ENCODE measurements at regions not wholly inside any gene's neighbourhood (a gene's known extent, or its start where the extent isn't known, plus 50 kb on each side); places are given as distances from the start of the nearest gene placed in this dataset.

DNA sequence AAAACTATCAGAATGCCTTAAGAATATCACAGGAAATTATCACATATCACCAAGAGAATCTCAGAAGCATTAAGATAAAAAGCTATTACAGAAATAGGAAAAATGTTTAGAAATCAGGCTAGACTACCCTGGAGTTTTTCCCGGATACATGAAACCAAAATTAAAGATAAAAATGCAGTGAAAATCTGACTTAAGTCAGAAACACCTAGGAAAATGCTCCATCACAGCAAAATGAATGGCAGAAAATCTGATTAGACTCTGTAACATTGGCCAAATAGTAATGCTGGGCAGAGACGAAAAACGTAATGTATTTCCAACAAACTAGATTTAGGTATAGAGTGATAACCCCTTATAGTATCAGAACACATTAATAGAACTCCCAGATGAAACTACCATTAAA, 1626.7 kb upstream of the C9orf72 start:
- no peak for DNase-seq
- no peak for TF ChIP-seq POLR2A (IDR thresholded peaks at IDR 0.05)
- TF ChIP-seq, protein P1, sequence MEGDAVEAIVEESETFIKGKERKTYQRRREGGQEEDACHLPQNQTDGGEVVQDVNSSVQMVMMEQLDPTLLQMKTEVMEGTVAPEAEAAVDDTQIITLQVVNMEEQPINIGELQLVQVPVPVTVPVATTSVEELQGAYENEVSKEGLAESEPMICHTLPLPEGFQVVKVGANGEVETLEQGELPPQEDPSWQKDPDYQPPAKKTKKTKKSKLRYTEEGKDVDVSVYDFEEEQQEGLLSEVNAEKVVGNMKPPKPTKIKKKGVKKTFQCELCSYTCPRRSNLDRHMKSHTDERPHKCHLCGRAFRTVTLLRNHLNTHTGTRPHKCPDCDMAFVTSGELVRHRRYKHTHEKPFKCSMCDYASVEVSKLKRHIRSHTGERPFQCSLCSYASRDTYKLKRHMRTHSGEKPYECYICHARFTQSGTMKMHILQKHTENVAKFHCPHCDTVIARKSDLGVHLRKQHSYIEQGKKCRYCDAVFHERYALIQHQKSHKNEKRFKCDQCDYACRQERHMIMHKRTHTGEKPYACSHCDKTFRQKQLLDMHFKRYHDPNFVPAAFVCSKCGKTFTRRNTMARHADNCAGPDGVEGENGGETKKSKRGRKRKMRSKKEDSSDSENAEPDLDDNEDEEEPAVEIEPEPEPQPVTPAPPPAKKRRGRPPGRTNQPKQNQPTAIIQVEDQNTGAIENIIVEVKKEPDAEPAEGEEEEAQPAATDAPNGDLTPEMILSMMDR (IDR thresholded peaks at IDR 0.05) = no peak
- Histone ChIP-seq H3K27me3 (no peaks in the 10 kb centered on the region), H3K9me3 (no peaks in the 10 kb centered on the region), H3K4me1 (peaks cover 0 to 5% of the 10 kb centered on the region in 2 donors), H3K4me3 (replicated peaks in 1 of 3) (no peak overlapping the region), H3K36me3 (no peaks in the 10 kb centered on the region), H3K27ac (no peak overlapping the region)
- intact Hi-C loops (cut with DNase I) = no loop called here
- WGBS, 2 donors = 69 to 84% methylated on average over 3 of the region's 3 CpGs

DNA sequence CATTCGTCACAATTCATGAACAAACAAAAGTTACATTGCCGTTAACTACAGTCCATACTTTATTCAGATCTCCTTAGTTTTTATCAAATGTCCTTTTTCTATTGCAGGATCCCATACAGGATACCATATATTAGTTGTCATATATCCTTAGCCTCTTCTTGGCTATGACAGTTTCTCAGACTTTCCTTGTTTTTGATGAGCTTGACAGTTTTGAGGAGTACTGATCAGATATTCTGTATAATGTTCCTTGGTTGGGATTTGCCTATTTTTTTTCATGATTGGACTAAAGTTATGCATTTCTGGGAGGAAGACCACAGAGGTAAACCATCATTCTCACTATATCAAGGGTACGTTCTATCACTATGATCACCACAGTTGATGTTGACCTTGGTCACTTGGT, 1627.4 kb upstream of the C9orf72 start:
- Histone ChIP-seq H3K27me3 (no peaks in the 10 kb centered on the region), H3K36me3 (no peaks in the 10 kb centered on the region), H3K9me3 (no peaks in the 10 kb centered on the region), H3K4me1 (peaks cover 0 to 5% of the 10 kb centered on the region in 2 donors), H3K27ac (no peak overlapping the region), H3K4me3 (replicated peaks in 1 of 3) (no peak overlapping the region)
- no peak for TF ChIP-seq POLR2A (IDR thresholded peaks at IDR 0.05)
- TF ChIP-seq, protein P1 (IDR thresholded peaks at IDR 0.05) = no peak
- intact Hi-C loops (cut with DNase I) = no loop called here
- WGBS, 2 donors = 89 to 91% methylated on average over 3 of the region's 3 CpGs
- DNase-seq = no peak

DNA sequence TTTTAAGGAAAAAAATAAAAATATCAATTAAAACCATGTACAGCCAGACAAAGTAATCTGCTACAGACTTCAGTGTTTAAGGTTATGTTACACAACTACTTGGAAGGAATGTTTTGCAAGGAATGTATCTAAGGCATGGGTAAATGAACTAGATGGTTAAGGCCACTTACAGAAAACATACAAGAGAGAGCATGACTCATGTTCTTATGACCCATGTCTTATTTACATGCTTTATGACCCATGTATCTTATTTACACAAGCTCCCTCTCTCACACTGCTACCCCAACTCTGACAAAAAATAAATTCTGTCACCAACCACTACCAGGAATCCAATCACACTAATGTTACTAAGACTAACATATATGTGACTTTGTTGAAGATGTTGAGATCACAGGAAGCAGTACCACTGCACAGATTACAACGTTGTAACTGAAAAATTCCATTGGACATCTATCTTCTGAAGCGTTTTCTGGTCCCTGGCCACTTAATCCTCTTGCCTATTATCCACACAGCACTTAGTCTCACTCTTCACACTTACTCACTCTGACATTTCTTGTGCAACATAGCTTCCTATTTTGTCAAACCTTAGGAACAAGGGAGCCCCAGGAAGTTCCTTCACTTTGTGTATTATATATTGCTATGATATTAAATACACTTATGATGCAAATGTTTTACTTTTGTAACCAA, 1630.1 kb upstream of the C9orf72 start:
- no peak overlapping the region for H3K27ac ChIP-seq
- no peak for TF ChIP-seq POLR2A (IDR thresholded peaks at IDR 0.05)
- TF ChIP-seq, protein P1 (IDR thresholded peaks at IDR 0.05) = no peak
- no peaks in the 10 kb centered on the region for H3K4me1 ChIP-seq
- 48 to 55% methylated on average over 2 of the region's 2 CpGs for WGBS, 2 donors
- no peaks in the 10 kb centered on the region for H3K27me3 ChIP-seq
- H3K9me3 ChIP-seq = no peaks in the 10 kb centered on the region
- intact Hi-C loops (cut with DNase I) = no loop called here
- H3K4me3 ChIP-seq (replicated peaks in 1 of 3) = no peak overlapping the region
- no peak for DNase-seq
- no peaks in the 10 kb centered on the region for H3K36me3 ChIP-seq

DNA sequence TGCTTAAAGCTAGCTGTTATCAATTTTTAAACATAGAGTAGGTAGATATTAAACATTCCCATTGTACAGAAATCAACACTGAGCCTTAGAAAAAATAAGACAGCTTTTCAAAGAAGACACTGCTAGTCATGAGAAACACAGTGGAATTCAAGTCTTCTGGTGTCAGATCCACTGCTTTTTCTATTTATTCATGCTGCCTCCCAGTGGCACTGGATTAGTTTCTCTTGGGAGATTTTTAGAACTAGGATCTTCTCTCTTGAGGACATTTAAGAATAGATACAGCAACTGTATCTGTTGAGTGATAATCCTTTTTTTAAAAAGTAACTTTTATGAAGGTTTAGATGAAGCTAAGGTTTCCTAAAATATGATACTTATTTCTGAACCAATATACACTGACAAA, 1635.4 kb upstream of the C9orf72 start:
- DNase-seq = no peak
- intact Hi-C loops (cut with DNase I) = no loop called here
- TF ChIP-seq, protein P1 (IDR thresholded peaks at IDR 0.05) = peak in 1 of 6 experiments; percentile 11
- no peak for TF ChIP-seq POLR2A (IDR thresholded peaks at IDR 0.05)

DNA sequence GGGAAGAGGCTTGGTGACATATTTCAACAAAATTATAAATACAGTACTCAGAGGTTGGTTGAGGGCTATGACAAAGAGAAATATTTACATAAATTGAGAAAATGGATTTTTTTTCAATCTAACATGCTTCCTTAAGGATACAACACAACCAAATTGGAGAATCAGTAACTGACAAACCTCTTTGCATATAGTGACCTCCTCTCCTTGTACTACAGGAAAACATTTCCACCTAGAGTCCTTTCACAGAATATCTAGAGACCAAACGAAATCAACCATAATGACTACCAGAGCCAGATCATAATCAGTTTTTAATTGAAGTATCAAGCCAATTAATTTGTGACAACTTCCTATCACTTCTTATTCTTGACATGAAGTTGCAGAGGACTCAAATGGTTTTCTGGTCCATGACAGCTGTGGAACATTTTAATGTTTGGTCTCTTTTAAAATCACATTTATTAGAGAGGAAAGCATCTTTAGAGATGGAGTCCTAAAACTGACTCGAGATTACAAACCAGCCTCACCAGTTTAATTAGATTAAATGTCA, 1636.5 kb upstream of the C9orf72 start:
- Histone ChIP-seq H3K9me3 (no peaks in the 10 kb centered on the region), H3K36me3 (no peaks in the 10 kb centered on the region), H3K4me3 (replicated peaks in 1 of 3) (no peak overlapping the region), H3K27ac (no peak overlapping the region), H3K27me3 (no peaks in the 10 kb centered on the region), H3K4me1 (no peaks in the 10 kb centered on the region)
- intact Hi-C loops (cut with DNase I) = no loop called here
- TF ChIP-seq, protein P1 (IDR thresholded peaks at IDR 0.05) = no peak
- TF ChIP-seq POLR2A (IDR thresholded peaks at IDR 0.05) = no peak
- 63 to 66% methylated on average over 2 of the region's 2 CpGs for WGBS, 2 donors
- no peak for DNase-seq

More for the DNA sequence above, 1635.4 kb upstream of the C9orf72 start:
- H3K4me1 ChIP-seq = no peaks in the 10 kb centered on the region
- H3K27ac ChIP-seq = no peak overlapping the region
- no peak overlapping the region for H3K4me3 ChIP-seq (replicated peaks in 1 of 3)
- no peaks in the 10 kb centered on the region for H3K36me3 ChIP-seq
- H3K9me3 ChIP-seq = no peaks in the 10 kb centered on the region
- no peaks in the 10 kb centered on the region for H3K27me3 ChIP-seq

All from thyroid gland (tissue), 4 donors.